ENCODE measurements at regions not wholly inside any gene's neighbourhood (a gene's known extent, or its start where the extent isn't known, plus 50 kb on each side); places are given as distances from the start of the nearest gene placed in this dataset.

GRCh38 chr7:46079421-46079820 lies 158.3 kb upstream of the IGFBP3 start:
- no peak for TF ChIP-seq CTCF (IDR thresholded peaks at IDR 0.05; ENCODE audit: unreplicated experiment)
- peaks cover 12% of the 10 kb centered on the region for H3K4me1 Mint-ChIP-seq (ENCODE audit: insufficient read depth, unreplicated experiment)
- CTCF ChIA-PET = interaction anchor here (0.5 kb wide), 1 partner anchor 1566 kb away, joined by 3 read pairs; no protein-coding TSS in a partner anchor
- DNase-seq (ENCODE audit: unreplicated experiment) = no peak
- no peaks in the 10 kb centered on the region for H3K27me3 Mint-ChIP-seq (ENCODE audit: insufficient read depth, unreplicated experiment)
- intact Hi-C loops (cut with micrococcal nuclease) = no loop called here
- POLR2A ChIA-PET = no interaction called here
- no TSS peak for BruUV-seq (replicated peaks)
- no peaks in the 10 kb centered on the region for H3K36me3 Mint-ChIP-seq (ENCODE audit: insufficient read depth, unreplicated experiment)
- peaks cover 8% of the 10 kb centered on the region for H3K9me3 Mint-ChIP-seq (ENCODE audit: unreplicated experiment)
- no peak overlapping the region for H3K4me3 Mint-ChIP-seq (ENCODE audit: unreplicated experiment)
- H3K27ac Mint-ChIP-seq (ENCODE audit: low read depth, unreplicated experiment) = no peak overlapping the region

DNA sequence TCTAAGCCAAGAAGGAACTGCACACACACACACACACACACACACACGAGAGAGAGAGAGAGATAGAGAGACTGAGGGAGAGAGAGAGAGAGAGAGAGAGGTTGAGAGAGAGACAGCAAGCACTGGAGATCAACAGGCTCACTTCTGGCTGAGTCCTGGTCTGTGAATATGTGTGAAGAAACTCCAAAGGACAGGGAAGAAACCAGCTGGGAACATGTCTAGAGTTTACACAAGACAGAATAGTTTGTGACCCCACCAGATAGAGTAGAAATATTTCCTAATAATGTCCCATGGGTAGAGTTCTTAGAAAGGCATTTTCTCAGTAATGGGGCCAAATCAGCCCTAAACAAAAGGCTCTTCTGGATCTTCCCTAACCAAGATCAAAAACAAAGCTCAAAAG lies 155.5 kb upstream of the IGFBP3 start:
- H3K9me3 Mint-ChIP-seq (ENCODE audit: unreplicated experiment) = peaks cover 8% of the 10 kb centered on the region
- no peak overlapping the region for H3K27ac Mint-ChIP-seq (ENCODE audit: low read depth, unreplicated experiment)
- ChIA-PET POLR2A (interaction anchor here (0.8 to 1.0 kb wide), 2 partner anchors 31 to 122 kb away, joined by 3 read pairs; no protein-coding TSS in a partner anchor), CTCF (interaction anchor here (1.2 kb wide), 1 partner anchor 154 kb away, joined by 3 read pairs; no protein-coding TSS in a partner anchor)
- no peak for DNase-seq (ENCODE audit: unreplicated experiment)
- BruUV-seq (replicated peaks) = no TSS peak
- TF ChIP-seq CTCF (IDR thresholded peaks at IDR 0.05; ENCODE audit: unreplicated experiment) = no peak
- H3K4me1 Mint-ChIP-seq (ENCODE audit: insufficient read depth, unreplicated experiment) = peaks cover 16% of the 10 kb centered on the region
- H3K4me3 Mint-ChIP-seq (ENCODE audit: unreplicated experiment) = no peak overlapping the region
- H3K27me3 Mint-ChIP-seq (ENCODE audit: insufficient read depth, unreplicated experiment) = no peaks in the 10 kb centered on the region
- intact Hi-C loops (cut with micrococcal nuclease) = no loop called here
- no peaks in the 10 kb centered on the region for H3K36me3 Mint-ChIP-seq (ENCODE audit: insufficient read depth, unreplicated experiment)

GRCh38 chr7:46072722-46073121 lies 151.7 kb upstream of the IGFBP3 start:
- Mint-ChIP-seq H3K36me3 (ENCODE audit: insufficient read depth, unreplicated experiment) (no peaks in the 10 kb centered on the region), H3K27ac (ENCODE audit: low read depth, unreplicated experiment) (no peak overlapping the region), H3K4me1 (ENCODE audit: insufficient read depth, unreplicated experiment) (peaks cover 7% of the 10 kb centered on the region), H3K27me3 (ENCODE audit: insufficient read depth, unreplicated experiment) (no peaks in the 10 kb centered on the region), H3K9me3 (ENCODE audit: unreplicated experiment) (peaks cover under 1% of the 10 kb centered on the region), H3K4me3 (ENCODE audit: unreplicated experiment) (no peak overlapping the region)
- ChIA-PET POLR2A (no interaction called here), CTCF (no interaction called here)
- TF ChIP-seq CTCF (IDR thresholded peaks at IDR 0.05; ENCODE audit: unreplicated experiment) = no peak
- intact Hi-C loops (cut with micrococcal nuclease) = no loop called here
- no TSS peak for BruUV-seq (replicated peaks)
- peak; percentile 51 for DNase-seq (ENCODE audit: unreplicated experiment)

GRCh38 chr7:46071601-46072000 lies 150.5 kb upstream of the IGFBP3 start:
- H3K9me3 Mint-ChIP-seq (ENCODE audit: unreplicated experiment) = no peaks in the 10 kb centered on the region
- H3K4me1 Mint-ChIP-seq (ENCODE audit: insufficient read depth, unreplicated experiment) = peaks cover 7% of the 10 kb centered on the region
- no peaks in the 10 kb centered on the region for H3K36me3 Mint-ChIP-seq (ENCODE audit: insufficient read depth, unreplicated experiment)
- no peak overlapping the region for H3K4me3 Mint-ChIP-seq (ENCODE audit: unreplicated experiment)
- H3K27ac Mint-ChIP-seq (ENCODE audit: low read depth, unreplicated experiment) = no peak overlapping the region
- DNase-seq (ENCODE audit: unreplicated experiment) = peak; percentile 6
- no TSS peak for BruUV-seq (replicated peaks)
- H3K27me3 Mint-ChIP-seq (ENCODE audit: insufficient read depth, unreplicated experiment) = no peaks in the 10 kb centered on the region
- POLR2A ChIA-PET = no interaction called here
- CTCF ChIA-PET = interaction anchor here (0.8 kb wide), 1 partner anchor 10 kb away, joined by 3 read pairs; no protein-coding TSS in a partner anchor
- no peak for TF ChIP-seq CTCF (IDR thresholded peaks at IDR 0.05; ENCODE audit: unreplicated experiment)
- intact Hi-C loops (cut with micrococcal nuclease) = no loop called here
